HS-5 (cell line): ENCODE measurements at regions not wholly inside any gene's neighbourhood (a gene's known extent, or its start where the extent isn't known, plus 50 kb on each side); places are given as distances from the start of the nearest gene placed in this dataset.

Experiments
- DNase-seq: peaks from one replicate; pipeline ENCODE4 v3.0.0-alpha.2; 2012; ENCODE audit warnings: low read depth

DNA sequence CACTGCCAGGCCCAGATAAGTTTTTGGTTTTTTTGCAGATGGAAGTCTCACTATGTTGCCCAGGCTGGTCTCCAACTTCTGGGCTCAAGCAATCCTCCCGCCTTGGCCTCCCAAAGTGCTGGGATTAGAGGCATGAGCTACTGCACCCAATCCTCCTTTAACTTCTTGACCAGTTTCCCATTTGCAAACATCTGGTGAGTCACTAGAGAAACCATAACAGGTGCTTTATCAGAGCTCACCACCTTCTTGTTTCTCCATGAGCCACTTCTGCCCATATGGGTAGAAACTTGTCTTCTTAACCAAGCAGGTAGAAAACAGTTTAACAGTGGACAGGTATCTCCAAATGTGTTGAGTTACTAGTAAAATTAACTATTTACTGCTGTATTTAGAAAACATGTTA lies 128.4 kb upstream of the AP1S2 start:
- no peak for DNase-seq

DNA sequence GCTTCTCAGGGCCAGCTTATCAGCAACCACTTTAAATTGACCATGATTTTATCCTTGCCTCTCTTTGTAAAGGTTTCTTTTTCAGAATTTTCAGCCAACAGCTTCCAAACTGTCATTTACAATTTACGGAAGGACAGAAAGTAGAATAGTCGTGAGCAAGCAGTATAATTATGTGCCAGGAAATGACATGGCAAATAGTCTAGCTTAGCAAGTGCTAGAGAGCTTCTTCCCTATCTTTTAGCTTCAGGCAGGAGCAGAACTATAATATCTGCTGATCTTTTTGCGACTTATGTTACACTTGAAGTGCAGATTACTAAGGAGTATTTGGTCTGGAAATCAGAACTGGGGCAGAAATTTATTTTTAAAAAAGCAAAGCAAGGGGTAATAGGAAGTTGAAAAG lies 123.0 kb upstream of the AP1S2 start:
- DNase-seq, result no peak

DNA sequence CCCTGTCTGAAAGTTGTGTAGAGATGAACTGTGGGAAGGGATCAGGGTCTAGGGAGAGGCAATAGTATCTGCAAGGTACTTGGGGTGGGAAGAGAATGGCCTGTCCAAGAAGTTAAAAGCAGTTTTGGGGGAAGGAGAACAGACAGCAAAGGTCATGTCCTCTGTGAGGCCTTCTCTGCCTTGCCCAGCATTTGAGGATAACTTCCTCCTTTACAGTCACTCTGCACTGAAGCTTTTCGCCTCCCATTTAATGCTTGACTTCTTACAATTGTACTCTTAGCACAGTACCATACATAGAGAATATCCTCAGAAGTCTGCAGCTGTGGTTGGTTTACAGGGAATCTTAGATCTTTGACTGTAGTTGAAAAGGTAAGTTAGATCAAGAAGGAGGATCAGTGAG lies 121.8 kb upstream of the AP1S2 start:
- no peak for DNase-seq

DNA sequence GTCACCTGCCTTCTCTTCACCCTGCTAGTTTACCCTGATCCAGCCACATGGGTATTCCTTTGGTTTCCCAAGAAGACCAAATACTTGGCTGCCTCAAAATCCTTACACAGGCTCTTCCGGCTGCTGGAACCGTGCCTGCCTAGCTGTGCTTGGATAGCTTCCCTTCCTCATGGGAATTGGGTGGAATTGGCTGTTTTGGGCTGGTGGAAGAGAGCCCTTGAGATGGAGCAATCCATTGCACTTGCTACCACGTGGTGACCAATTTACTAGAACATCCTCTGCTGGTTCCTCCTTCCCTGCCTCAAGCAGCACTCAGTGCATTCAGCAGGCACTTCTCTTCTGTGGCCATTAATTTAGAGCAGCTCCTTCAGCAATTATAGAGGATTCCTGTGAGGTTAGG lies 119.3 kb upstream of the AP1S2 start:
- DNase-seq, result no peak

DNA sequence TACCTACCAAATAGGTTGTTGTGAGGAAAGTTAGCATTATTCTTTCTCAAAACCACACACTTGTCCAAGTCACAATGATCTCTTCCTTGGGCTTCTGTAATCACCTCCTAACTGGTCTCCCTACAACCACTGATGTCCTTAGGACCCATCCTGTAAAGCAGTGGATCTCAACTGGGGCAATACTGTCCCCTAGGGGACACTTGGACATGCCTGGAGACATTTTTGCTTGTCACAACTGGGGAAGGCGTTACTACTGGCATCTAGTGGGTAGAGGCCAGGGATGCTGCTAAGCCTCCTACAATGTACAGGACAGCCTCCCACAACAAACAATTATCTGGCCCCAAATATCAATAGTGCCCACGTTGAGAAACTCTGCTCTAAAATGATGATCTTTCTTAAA lies 118.7 kb upstream of the AP1S2 start:
- no peak for DNase-seq

DNA sequence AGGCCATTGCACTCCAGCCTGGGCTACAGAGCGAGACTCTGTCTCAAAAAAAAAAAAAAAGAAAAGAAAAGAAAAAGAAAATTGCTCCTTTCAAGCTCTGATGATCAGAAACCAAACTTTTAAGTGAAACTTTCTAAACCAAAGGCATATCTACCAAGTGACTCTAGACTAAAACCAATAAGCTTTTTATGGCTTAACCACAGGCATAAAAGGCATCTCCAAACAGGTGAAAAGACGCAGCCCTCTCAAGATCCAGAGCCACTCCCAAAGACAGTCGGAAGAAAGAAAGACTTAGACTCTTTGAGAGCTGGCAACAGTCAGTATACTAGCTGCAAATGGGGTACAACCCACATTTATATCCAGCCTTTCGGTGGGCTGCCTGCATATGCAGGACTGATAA lies 117.1 kb upstream of the AP1S2 start:
- no peak for DNase-seq

DNA sequence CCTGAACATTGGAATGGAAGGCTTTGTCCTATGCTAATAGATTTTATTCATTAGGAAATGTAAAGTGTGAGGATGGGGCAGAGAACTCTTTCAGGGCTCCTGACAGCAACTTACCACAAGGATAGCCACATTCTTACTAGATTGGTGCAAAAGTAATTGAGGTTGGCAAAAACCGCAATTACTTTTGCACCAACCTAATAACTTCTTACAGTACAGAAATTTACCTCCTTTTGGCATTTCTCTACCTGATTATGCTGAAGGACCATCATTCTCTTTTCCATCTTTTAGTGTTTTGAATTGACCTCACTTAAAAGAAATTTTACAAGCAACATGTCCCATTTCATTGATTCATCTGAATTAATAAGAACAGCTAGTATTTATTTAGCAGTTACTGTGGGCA lies 109.2 kb upstream of the AP1S2 start:
- no peak for DNase-seq

DNA sequence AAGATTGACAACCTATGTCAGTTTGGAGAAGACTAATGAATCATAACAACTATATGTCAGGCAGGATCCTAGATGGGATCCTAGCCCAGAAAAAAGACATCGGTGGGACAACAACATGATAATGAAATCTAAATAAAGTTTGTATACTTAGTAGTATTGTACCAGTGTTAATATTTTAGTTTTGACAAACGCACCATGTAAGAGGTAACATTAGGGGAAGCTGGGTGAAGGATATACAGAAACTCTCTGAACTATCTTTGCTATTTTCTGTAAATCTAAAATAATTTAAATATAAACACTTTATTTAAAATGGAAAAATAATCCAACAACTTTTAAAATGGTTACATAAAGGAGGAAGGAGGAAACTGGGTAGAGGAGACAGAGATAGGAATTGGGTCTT lies 105.6 kb upstream of the AP1S2 start:
- DNase-seq, result no peak

DNA sequence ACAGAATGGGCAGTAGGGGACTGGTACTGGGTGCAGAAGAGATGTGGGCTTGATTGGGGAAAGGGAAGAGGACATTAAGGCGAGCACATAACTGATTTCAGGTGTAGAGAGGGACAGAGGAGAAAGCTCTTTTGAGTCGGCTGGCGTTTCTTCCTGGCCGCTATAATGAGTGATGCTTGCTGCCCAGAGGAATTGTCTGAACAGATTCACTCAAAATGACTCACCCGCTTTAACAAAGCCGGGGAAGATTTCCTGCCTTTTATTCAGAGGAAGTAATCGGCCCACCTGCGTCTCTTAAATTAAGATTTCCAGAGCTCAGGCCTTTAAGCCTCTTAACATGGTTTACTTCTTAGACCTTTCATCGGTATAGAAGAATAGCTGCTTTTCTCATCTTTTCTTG lies 102.1 kb upstream of the AP1S2 start:
- DNase-seq, result no peak

DNA sequence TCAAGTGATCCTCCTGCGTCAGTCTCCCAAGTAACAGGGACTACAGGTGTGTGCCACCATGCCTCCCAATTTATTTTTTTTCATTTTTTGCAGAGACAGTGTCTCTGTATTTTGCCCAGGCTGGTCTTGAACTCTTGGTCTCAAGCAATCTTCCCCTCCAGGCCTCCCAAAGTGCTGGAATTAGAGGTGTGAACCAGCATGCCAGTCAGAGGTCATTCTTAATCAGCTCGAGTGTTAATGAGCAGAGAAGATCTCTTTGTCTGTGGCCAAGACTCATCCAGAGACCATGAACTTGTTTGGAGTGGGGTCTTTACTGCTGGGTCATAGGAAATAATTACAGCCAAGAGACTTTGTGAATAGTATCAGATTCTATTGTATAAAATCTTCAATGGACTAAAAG lies 99.2 kb upstream of the AP1S2 start:
- DNase-seq, result no peak

DNA sequence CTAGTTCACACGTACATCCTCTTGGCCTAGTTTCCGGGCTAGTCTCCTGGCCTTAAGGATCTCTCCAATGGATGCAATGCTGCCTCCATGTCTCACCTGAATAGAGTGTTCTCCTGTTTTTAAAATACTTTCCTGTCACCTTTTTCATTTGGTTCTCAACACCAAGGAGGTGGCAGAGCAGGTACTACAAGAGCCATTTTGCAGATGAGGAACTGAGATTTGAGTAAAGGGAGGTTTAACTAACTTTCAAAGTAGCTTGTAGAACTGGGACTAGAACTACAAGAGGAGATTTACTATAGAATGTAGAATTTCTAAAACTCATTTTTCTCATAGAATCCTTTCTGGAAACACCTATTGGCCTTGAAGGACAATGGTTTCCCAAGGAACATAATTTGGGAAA lies 97.6 kb upstream of the AP1S2 start:
- DNase-seq, result no peak

DNA sequence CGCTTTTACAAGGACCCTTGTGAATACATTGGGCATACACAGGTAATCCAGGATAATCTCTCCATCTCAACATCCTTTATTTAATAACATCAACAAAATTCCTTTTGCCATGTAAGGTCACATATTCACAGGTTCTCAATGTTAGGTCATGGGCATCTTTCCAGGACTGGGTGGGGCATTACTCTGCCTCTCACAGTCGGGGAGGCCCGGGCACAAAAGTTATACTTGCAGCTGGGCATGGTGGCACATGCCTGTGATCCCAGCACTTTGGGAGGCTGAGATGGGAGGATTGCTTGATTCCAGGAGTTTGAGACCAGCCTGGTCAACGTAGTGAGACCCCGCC lies 93.7 kb upstream of the AP1S2 start:
- no peak for DNase-seq

DNA sequence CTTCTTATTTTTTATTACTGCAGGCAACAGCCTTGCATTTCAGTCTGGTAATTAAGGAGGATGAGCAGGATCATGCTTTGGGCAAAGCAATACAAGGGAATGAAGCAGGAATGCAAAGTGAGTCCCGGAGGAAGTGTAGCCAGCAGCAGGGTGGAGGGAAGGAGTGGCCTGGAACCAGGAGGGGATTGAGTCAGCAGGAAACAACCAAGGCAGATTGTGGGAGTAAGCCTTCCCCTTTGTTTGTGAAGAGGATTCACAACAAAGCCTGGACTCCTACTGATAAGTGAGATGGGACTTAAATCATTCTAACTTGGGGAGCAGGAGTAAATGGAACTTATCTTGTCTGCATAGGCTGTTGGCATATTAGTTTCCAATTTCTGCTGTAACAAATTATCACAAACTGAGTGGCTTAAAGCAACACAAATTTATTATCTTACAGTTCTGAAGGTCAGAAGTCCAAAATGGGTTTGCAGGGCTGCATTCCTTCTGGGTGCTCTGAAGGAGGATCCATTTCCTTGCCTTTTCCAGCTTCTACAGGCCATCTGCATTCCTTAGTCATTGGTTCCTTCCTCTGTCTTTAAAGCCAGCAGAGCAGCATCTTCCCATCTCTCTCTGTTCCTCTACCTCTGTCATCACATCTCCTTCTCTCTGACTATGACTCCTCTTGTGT lies 93.2 kb upstream of the AP1S2 start:
- peak; percentile 36 for DNase-seq

DNA sequence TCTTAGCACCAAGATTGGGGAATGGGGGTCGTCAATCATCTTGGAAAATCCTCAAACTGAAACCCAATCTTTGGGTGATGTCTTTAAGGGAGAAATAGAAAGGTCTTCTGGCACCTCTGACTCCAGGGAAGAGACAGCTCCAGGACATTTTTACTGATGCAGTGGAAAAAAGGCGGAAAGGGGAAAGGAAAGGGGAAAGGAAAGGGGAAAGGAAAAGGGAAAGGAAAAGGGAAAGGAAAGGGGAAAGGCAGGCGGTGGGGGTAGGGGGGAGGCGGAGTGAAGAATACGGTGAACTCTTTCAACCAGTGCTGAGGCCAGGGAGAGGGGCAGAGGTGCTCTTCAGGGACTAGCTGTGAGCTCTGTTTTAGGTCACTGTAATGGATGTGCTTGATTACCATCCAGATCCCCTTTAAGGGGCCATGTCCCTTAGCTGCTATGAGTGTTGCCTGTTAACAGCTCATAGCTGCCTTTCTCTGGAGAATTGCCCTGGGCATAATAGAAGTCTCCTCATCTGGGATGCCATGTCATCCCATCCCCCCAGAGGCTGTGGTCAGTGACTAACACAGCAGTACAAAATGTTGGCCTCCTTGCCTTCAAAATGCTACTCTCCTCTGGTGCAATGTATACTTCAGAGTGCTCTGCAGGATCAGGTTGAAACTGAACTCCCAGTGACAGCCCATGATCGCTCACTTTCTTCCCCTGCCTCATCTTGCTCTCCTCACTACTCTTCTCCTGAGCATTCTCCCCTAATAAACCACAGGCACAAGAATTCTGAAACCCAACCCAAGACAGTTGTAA lies 92.4 kb upstream of the AP1S2 start:
- peak; percentile 48 for DNase-seq

DNA sequence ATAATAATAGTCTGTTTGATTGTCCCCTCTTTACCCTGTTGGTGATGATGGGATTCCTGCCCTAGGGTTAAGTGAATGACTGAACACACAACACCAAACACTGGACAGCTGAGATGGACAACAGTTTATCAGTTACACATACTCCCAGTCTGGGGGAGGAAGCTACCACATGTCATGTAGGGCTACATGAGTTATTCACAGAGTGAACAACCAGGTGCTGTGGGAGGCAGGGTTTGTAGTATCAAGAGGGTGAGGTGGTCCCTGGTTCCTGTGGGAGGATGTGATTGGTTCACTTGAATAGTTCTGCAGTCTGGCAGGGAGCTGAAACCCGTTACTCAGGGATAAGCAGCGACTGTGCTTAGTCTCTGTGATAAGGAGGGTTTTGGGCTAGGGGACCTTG lies 88.8 kb upstream of the AP1S2 start:
- DNase-seq, result no peak

DNA sequence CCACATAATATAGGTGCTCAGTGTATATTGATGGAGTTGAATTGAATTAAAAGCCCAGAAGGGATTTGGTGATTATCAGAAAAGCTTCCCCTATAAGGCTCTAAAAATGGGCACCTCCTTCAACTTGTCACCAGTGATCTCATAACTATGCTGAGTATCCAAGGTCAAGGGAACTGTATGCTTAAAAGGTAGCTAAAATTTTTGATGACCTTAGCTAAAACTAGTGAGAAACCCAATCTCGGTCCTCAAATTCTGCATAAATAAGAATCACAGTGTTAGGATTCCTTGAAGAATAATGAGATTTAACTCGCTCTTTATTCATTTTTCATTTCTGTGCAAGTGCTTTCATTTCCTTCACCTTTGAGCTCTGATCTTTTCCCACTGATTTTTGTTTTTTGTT lies 87.7 kb upstream of the AP1S2 start:
- no peak for DNase-seq

DNA sequence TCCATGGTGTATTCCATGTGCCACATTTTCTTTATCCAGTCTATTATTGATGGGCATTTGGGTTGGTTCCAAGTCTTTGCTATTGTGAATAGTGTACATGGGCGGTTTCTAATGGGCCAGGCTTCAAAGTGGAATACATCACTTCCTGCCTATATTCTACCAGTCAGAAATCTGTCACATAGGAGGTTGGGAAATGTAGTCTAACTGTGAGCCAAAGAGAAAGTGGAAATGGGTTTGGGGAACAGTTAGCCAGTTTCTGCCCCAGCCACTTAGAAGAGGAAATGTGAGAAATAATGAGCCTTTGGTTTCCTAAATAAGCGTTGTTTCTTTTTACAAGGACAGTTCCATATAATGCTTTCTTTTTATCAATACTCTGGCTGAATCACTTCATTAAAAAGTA lies 85.1 kb upstream of the AP1S2 start:
- DNase-seq, result no peak

DNA sequence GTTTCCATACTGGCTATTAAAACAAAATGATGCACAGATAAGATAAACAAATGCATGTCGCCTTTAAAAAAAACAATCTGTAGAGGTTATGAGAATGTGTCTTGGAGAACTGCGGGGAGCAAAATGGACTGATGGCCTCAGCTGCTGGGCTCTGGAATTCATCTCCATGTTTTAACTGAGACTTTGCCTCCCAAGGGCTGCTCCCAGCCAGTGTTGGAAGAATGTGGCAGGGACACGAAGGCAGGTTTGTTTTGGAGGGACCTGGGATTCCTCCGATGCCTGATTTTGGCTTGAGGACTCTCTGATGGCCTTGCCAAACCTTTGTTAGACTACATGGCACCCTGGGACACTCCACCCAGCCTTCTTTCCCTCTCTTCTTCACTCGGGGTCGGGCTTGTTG lies 83.5 kb upstream of the AP1S2 start:
- no peak for DNase-seq

DNA sequence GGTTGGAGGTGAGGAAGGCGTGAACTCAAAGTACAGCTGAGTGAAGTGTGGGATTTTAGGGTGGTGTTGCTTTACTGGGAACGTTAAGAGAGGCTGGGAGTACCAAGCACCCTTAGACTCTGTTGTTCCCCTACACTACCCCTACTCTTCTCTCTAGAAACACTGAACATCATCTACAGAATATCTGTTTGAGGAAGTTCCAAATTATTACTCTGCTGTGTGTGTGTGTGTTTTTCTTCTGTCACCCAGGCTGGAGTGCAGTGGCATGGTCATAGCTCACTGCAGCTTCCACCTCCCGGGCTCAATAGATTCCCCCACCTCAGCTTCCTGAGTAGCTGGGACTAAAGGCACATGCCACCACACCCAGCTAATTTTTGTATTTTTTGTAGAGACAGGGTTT lies 76.7 kb upstream of the AP1S2 start:
- DNase-seq, result no peak

DNA sequence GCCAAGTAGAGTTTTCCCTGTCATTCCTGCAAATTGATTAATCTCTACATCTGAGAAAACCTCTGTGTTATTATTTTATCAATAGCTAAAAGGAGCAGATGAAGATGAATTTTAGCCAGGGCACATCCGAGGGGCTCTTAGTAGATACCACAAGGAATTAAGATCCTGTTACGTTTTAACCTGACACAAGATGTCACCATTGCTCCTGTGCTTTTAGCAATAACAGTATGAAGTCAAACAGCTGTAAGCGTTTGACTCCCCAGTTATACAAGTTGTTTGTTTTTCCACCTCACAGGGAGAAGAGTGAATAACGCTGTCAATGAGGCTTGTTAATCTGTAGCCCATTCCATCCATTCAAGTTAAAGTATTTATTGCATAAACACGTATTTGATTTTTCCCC lies 76.0 kb upstream of the AP1S2 start:
- DNase-seq, result peak; percentile 8

DNA sequence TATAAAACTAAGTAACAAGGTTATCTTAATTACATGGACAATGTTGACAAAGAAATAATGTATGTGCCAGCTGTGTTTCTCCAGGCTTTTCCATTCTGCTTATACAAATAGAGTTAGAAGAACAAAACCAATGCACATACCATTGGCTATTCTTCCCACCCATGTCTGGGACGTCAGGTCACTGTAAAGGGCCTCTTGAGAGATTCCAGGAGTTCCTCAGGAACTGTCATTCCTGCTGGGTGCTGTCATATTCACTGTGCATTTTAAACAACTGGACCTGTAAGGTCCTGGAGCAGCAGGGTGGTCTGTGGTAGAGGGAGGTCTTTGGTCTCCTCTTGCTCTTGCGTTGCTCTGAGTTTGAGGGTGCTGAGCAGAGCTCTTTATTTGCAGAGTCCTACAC lies 74.6 kb upstream of the AP1S2 start:
- no peak for DNase-seq

DNA sequence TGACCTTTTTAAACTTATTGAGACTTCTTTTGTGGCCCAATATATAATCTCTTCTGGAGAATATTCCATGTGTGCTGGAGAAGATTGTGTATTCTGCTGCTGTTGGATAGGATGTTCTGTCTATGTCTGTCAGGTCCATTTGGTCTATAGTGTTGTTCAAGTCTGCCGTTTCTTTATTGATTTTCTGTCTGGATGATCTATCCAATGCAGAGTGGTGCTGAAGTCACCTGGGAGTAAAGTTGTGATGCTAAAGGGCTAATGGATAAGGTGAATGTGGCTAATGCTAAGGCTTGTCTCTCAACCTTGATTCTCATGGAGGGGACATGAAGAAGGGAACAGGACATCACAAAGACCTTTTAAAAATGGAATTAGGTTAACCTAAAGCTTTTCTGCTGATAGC lies 72.0 kb upstream of the AP1S2 start:
- no peak for DNase-seq

DNA sequence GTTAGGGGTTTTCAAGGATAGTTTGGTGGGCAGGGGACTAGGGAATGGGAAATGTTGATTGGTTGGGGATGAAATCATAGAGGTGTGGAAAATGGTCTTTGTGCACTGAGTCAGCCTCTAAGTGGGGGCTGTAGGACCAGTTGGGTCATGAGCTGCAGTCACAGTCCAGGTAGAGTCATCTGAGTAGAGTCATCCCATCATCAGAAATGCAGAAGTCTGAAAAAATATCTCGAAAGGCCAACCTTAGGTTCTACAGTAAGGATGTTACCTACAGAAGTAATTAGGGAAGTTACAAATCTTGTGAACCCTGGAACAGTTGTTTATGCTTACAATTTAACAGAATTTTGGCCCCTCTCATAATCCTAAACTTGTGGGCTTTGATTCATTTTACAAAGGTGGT lies 63.4 kb upstream of the AP1S2 start:
- no peak for DNase-seq

DNA sequence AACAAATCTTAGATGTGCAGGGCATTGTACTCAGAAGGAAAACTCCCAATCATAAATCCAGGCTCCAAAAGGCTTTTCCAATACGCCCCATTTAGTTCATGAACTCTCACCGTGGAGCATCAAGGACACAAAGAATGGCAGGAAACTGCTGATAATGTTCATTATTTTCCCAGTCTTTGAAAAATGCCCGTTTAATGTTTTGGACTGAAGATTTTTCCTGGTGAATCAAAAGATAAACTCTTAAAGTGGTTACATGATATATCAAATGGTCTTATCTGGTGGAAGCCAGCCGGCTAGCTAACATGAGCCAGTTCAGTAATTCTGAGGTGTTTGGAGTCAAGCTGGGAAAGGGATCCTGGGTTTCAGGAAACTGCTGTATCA lies 62.1 kb upstream of the AP1S2 start:
- DNase-seq, result no peak
